Immature natural killer cell (primary cell): ENCODE measurements at regions not wholly inside any gene's neighbourhood (a gene's known extent, or its start where the extent isn't known, plus 50 kb on each side); places are given as distances from the start of the nearest gene placed in this dataset.

Experiments used
- DNase-seq, 3 donors: peaks; one replicate each; pipeline ENCODE4 v3.0.0; 2022; ENCODE audit warnings: mixed read lengths in 1 of 3
- H3K27ac Mint-ChIP-seq, 6 donors: one replicate each; pipeline ENCODE4 v1.8.0; 2020; ENCODE audit warnings: mixed read lengths in 6 of 6, mild to moderate bottlenecking in 5 of 6, inconsistent platforms in 4 of 6, moderate library complexity in 3 of 6
- H3K27me3 Mint-ChIP-seq, 3 donors: one replicate each; pipeline ENCODE4 v1.8.0; 2020 to 2021; ENCODE audit warnings: low read depth in 3 of 3, mild to moderate bottlenecking in 3 of 3, mixed read lengths in 3 of 3, moderate library complexity in 3 of 3, inconsistent platforms in 1 of 3
- H3K36me3 Mint-ChIP-seq, 3 donors: one replicate each; pipeline ENCODE4 v1.8.0; 2020; ENCODE audit warnings: mixed read lengths in 3 of 3, inconsistent platforms in 2 of 3, mild to moderate bottlenecking in 2 of 3
- H3K4me1 Mint-ChIP-seq, 2 donors: one replicate each; pipeline ENCODE4 v1.8.0; 2020; ENCODE audit warnings: inconsistent platforms in 2 of 2, mild to moderate bottlenecking in 2 of 2, mixed read lengths in 2 of 2, moderate library complexity in 1 of 2
- H3K4me3 Mint-ChIP-seq, 5 donors: one replicate each; pipeline ENCODE4 v1.8.0; 2020; ENCODE audit warnings: mild to moderate bottlenecking in 5 of 5, mixed read lengths in 5 of 5, inconsistent platforms in 3 of 5, moderate library complexity in 3 of 5
- H3K9me3 Mint-ChIP-seq, 6 donors: one replicate each; pipeline ENCODE4 v1.8.0; 2020; ENCODE audit warnings: mild to moderate bottlenecking in 6 of 6, mixed read lengths in 6 of 6, inconsistent platforms in 4 of 6, moderate library complexity in 3 of 6

GRCh38 chr11:92306966-92307510 lies 82.4 kb downstream of the FAT3 start:
- no peaks in the 10 kb centered on the region for H3K4me1 Mint-ChIP-seq
- no peaks in the 10 kb centered on the region for H3K36me3 Mint-ChIP-seq

DNA sequence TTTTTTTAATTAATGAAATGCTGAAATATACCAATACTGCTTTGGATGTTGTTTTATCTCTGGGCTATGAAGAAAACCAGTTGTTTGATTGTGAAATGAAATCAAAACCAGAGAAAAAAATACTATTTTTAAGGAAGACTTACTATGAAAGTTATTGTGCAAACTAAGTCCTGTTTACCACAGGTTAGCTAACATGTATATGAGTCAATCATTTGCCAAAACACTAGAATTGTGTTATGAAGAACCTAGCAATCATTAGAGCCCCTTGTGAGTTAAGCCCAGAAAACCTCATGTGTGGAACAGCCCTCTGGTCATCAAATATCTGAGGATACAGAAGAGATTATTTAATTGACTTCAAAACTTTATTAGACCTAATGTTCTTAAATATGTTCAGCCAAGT lies 83.7 kb downstream of the FAT3 start:
- H3K27ac Mint-ChIP-seq = no peak overlapping the region
- H3K27me3 Mint-ChIP-seq = peaks cover 0 to 5% (median 0%) of the 10 kb centered on the region in 3 donors
- no peaks in the 10 kb centered on the region for H3K36me3 Mint-ChIP-seq

More at GRCh38 chr11:92306966-92307510, 82.4 kb downstream of the FAT3 start:
- DNase-seq = no peak
- peaks cover 0 to 5% (median 0%) of the 10 kb centered on the region in 3 donors for H3K27me3 Mint-ChIP-seq
- H3K4me3 Mint-ChIP-seq = no peak overlapping the region
- peaks cover 0 to 17% (median 5%) of the 10 kb centered on the region in 6 donors for H3K9me3 Mint-ChIP-seq
- H3K27ac Mint-ChIP-seq = no peak overlapping the region

DNA sequence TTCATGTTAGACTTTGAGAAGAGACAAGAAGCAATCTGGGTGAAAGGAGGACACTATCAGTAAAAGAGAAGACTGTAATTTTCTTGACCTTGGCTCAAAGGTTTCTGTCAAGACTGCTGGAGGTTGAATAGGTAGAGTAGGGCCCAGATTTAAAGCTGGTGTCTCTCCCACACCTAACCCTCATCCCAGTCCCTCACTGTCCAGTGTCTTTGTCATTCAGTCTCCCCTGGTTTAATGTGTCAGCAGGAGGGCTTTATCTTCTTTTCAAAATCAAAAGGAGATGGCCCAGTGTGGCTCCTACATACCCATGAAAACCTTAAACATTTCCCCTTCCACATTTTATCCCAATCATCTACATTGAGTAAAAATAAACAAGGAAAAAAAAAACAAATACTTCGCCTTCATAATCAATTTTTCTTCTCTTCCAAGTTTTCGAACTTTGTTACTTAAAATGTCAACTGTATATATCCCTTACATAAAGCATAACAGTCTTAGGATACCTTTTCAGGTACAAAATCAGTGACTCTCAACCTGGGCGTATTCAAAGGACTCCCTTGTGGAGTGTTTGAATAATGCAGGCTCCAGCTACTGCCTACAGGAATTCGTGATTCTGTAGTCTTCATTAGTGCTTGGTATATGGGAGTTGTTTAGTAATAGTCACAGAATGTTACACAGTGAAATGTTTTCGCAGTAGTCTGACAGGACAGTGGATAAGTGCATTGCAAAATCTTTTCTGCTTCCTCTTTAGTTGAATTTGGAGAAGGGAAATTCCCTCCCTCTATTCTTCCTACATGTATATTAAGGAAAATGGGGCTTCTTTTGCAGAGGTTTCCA lies 87.2 kb downstream of the FAT3 start:
- H3K4me3 Mint-ChIP-seq = no peak overlapping the region
- peaks cover 0 to 12% (median 4%) of the 10 kb centered on the region in 6 donors for H3K9me3 Mint-ChIP-seq
- no peak overlapping the region for H3K27ac Mint-ChIP-seq
- peaks cover 0 to 3% (median 0%) of the 10 kb centered on the region in 3 donors for H3K27me3 Mint-ChIP-seq
- no peaks in the 10 kb centered on the region for H3K36me3 Mint-ChIP-seq
- no peaks in the 10 kb centered on the region for H3K4me1 Mint-ChIP-seq
- no peak for DNase-seq

More for the DNA sequence above, 83.7 kb downstream of the FAT3 start:
- peaks cover 3 to 13% (median 7%) of the 10 kb centered on the region in 6 donors for H3K9me3 Mint-ChIP-seq
- no peaks in the 10 kb centered on the region for H3K4me1 Mint-ChIP-seq
- DNase-seq = no peak
- H3K4me3 Mint-ChIP-seq = no peak overlapping the region

DNA sequence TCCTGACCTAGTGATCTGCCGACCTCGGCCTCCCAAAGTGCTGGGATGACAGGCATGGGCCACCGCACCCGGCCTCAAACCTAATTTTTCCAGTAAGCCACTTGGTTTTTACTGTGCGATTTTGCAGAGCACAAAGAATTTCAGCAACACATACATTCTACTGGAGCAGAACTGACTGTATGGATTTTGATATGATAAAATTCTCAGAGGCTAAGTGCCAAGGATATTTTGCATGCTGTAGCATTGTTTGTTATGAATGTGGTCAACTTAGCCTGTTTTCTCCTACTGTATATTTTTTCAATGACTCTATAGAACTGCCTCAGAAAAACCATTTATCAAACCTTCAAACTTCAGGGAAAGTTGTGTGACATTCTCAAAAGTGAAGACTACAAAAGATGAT lies 89.2 kb downstream of the FAT3 start:
- peaks cover 2 to 12% (median 5%) of the 10 kb centered on the region in 6 donors for H3K9me3 Mint-ChIP-seq
- peaks cover 0 to 5% (median 0%) of the 10 kb centered on the region in 3 donors for H3K27me3 Mint-ChIP-seq
- no peak for DNase-seq
- no peak overlapping the region for H3K27ac Mint-ChIP-seq
- H3K36me3 Mint-ChIP-seq = no peaks in the 10 kb centered on the region
- no peak overlapping the region for H3K4me3 Mint-ChIP-seq
- no peaks in the 10 kb centered on the region for H3K4me1 Mint-ChIP-seq

DNA sequence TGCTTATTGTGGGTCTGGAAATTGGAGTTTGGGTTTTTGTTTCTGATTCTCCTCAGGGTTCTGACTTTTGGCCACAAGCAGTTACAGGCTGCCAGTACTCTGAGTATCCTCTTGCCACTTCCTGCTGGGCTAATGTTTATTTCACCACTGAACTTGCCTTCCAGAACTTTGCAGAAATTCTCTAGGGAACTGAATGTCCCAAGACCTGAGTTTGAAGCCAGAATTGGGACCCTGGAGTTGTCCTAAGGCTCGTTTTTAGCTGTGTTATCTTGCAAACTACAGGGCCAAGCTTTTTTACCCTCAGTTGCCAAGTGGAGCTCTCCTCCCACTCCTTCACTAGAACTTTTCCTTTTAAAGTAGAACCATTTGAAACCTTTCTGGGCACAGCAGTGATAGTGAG lies 89.9 kb downstream of the FAT3 start:
- no peak overlapping the region for H3K27ac Mint-ChIP-seq
- H3K9me3 Mint-ChIP-seq = peaks cover 1 to 12% (median 9%) of the 10 kb centered on the region in 6 donors
- H3K4me3 Mint-ChIP-seq = no peak overlapping the region
- H3K4me1 Mint-ChIP-seq = no peaks in the 10 kb centered on the region
- H3K27me3 Mint-ChIP-seq = peaks cover 0 to 5% (median 0%) of the 10 kb centered on the region in 3 donors
- DNase-seq = no peak
- no peaks in the 10 kb centered on the region for H3K36me3 Mint-ChIP-seq

GRCh38 chr11:92316106-92316809 lies 91.6 kb downstream of the FAT3 start:
- peaks cover 4 to 16% (median 10%) of the 10 kb centered on the region in 6 donors for H3K9me3 Mint-ChIP-seq
- no peak overlapping the region for H3K27ac Mint-ChIP-seq
- DNase-seq = no peak
- no peaks in the 10 kb centered on the region for H3K4me1 Mint-ChIP-seq
- peaks cover 0 to 2% (median 0%) of the 10 kb centered on the region in 3 donors for H3K27me3 Mint-ChIP-seq
- no peaks in the 10 kb centered on the region for H3K36me3 Mint-ChIP-seq
- no peak overlapping the region for H3K4me3 Mint-ChIP-seq

- H3K9me3 Mint-ChIP-seq = peaks cover 4 to 22% (median 9%) of the 10 kb centered on the region in 6 donors
- H3K4me1 Mint-ChIP-seq = no peaks in the 10 kb centered on the region
- H3K27ac Mint-ChIP-seq = no peak overlapping the region
- peaks cover 0 to 2% (median 0%) of the 10 kb centered on the region in 3 donors for H3K27me3 Mint-ChIP-seq
- no peak for DNase-seq
- H3K36me3 Mint-ChIP-seq = no peaks in the 10 kb centered on the region
- no peak overlapping the region for H3K4me3 Mint-ChIP-seq
These were observed 92.6 kb downstream of the FAT3 start for GRCh38 chr11:92317222-92317621.

DNA sequence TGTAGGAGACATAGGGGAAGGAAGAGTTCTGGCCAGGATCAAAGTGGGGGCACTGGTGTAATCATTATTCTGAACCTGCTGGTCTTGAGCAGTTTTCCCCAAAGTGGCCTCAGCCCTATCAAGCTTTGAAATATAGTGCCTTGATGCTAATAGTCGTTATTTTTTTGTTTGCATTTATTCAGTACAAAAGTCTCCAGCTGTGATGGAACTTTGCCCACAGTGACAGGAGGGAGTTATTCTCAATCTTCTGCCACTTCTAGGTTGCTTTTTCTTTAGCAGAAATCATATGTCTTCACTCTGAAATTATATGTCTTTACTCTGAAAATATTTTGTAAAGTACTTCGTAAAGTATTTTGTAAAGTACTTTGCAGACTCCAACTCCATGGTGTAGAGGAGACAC lies 93.1 kb downstream of the FAT3 start:
- no peaks in the 10 kb centered on the region for H3K4me1 Mint-ChIP-seq
- peaks cover 0 to 2% (median 0%) of the 10 kb centered on the region in 3 donors for H3K27me3 Mint-ChIP-seq
- no peaks in the 10 kb centered on the region for H3K36me3 Mint-ChIP-seq
- DNase-seq = no peak
- H3K4me3 Mint-ChIP-seq = no peak overlapping the region
- no peak overlapping the region for H3K27ac Mint-ChIP-seq
- H3K9me3 Mint-ChIP-seq = peaks cover 4 to 27% (median 8%) of the 10 kb centered on the region in 6 donors

DNA sequence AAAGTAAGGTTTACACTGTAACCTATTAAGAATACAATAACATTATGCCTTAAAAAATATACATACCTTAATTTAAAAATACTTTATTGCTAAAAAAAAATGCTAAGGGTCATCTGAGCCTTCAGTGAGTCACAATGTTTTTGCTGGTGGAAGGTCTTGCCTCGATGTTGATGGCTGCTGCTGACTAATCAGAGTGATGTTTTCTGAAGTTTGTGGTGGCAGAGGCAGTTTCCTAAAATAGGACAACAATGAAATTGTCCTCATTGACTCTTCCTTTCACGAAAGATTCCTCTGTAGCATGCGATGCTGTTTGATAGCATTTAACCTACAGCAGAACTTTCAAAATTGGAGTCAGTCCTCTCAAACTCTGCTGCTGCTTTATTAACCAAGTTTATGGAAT lies 97.6 kb downstream of the FAT3 start:
- Mint-ChIP-seq H3K36me3 (no peaks in the 10 kb centered on the region), H3K27ac (no peak overlapping the region), H3K9me3 (peaks cover 4 to 30% (median 6%) of the 10 kb centered on the region in 6 donors), H3K27me3 (peaks cover 0 to 2% (median 0%) of the 10 kb centered on the region in 3 donors), H3K4me3 (no peak overlapping the region), H3K4me1 (no peaks in the 10 kb centered on the region)
- no peak for DNase-seq

- H3K27me3 Mint-ChIP-seq = peaks cover 0 to 2% (median 2%) of the 10 kb centered on the region in 3 donors
- H3K36me3 Mint-ChIP-seq = no peaks in the 10 kb centered on the region
- no peak overlapping the region for H3K4me3 Mint-ChIP-seq
- H3K27ac Mint-ChIP-seq = no peak overlapping the region
- DNase-seq = no peak
- no peaks in the 10 kb centered on the region for H3K4me1 Mint-ChIP-seq
- peaks cover 0 to 19% (median 4%) of the 10 kb centered on the region in 6 donors for H3K9me3 Mint-ChIP-seq
These were observed 100.3 kb downstream of the FAT3 start for GRCh38 chr11:92324890-92325289.

- DNase-seq = no peak
- Mint-ChIP-seq H3K36me3 (no peaks in the 10 kb centered on the region), H3K4me3 (no peak overlapping the region), H3K9me3 (peaks cover 0 to 19% (median 4%) of the 10 kb centered on the region in 6 donors), H3K27ac (no peak overlapping the region), H3K4me1 (no peaks in the 10 kb centered on the region), H3K27me3 (peaks cover 0 to 2% (median 2%) of the 10 kb centered on the region in 3 donors)
These were observed 100.8 kb downstream of the FAT3 start for GRCh38 chr11:92325416-92325815.

DNA sequence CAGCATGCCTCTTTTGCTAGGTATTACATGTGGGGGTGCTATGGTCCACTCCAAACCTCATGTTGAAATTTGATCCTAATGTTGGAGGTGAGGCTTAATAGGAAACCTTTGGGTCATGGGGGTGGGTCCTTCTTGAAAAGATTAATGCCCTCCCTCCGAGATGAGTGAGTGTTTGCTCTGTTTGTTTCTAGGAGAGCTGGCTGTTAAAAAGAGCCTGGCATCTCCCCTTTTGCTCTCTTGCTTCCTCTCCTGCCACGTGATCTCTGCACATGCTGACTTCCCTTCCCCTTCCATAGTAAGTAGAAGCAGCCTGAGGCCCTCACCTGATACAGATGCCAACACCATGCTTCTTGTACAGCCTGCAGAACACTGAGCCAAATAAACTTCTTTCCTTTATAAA lies 104.5 kb downstream of the FAT3 start:
- H3K27ac Mint-ChIP-seq = no peak overlapping the region
- peaks cover 0 to 2% (median 2%) of the 10 kb centered on the region in 3 donors for H3K27me3 Mint-ChIP-seq
- no peak for DNase-seq
- no peaks in the 10 kb centered on the region for H3K4me1 Mint-ChIP-seq
- H3K9me3 Mint-ChIP-seq = peaks cover 0 to 12% (median 3%) of the 10 kb centered on the region in 6 donors
- H3K36me3 Mint-ChIP-seq = no peaks in the 10 kb centered on the region
- no peak overlapping the region for H3K4me3 Mint-ChIP-seq

DNA sequence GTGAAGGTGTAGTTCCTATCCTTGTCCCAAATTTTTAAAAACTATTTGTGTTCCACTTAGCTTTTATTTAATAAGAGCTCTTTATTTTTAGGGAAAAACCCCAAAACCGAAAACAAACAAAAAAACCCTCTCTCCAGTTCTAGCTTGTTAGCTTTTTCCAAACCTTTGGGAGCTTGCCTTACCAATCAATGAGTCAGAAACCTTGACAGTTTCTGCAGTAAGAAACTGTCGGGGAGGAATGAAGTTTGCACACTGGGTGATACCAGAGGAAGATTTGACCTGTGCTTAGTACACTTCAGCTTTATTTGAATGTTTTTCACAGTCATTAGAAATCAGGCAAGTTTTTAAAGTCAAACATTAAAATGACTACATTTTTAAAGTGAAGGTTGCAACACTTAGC lies 105.0 kb downstream of the FAT3 start:
- H3K27me3 Mint-ChIP-seq = peaks cover 0 to 2% (median 2%) of the 10 kb centered on the region in 3 donors
- no peak overlapping the region for H3K4me3 Mint-ChIP-seq
- H3K27ac Mint-ChIP-seq = no peak overlapping the region
- DNase-seq = no peak
- H3K36me3 Mint-ChIP-seq = no peaks in the 10 kb centered on the region
- H3K4me1 Mint-ChIP-seq = no peaks in the 10 kb centered on the region
- H3K9me3 Mint-ChIP-seq = peaks cover 0 to 12% (median 3%) of the 10 kb centered on the region in 6 donors

DNA sequence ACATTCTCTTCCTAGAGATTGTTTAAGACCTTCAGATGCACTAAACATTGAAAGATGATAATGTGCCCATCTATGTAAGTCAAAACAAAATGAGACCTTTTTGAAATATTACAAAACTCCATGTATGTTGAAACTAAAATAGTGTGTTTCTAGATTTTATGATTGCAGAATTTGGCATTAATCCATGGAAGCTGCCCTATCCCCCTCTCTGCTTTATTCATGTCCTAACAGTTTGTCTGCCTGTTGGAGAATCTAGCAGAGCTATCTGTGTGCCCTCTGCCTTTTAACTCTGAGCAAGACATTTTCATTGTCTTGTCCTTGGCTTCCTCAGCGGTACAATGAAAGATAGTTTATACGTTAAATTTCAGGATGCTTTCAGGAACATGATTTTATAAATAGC lies 105.5 kb downstream of the FAT3 start:
- H3K9me3 Mint-ChIP-seq = peaks cover 0 to 12% (median 5%) of the 10 kb centered on the region in 6 donors
- H3K27ac Mint-ChIP-seq = no peak overlapping the region
- no peak for DNase-seq
- no peak overlapping the region for H3K4me3 Mint-ChIP-seq
- no peaks in the 10 kb centered on the region for H3K4me1 Mint-ChIP-seq
- H3K27me3 Mint-ChIP-seq = peaks cover 0 to 2% (median 2%) of the 10 kb centered on the region in 3 donors
- no peaks in the 10 kb centered on the region for H3K36me3 Mint-ChIP-seq
